ENCODE measurements at regions not wholly inside any gene's neighbourhood (a gene's known extent, or its start where the extent isn't known, plus 50 kb on each side); places are given as distances from the start of the nearest gene placed in this dataset.
A peak's percentile ranks its signal among the peaks of the same experiment; 100 is the strongest.
"Not testable (repeated sequence)": the region's sequence is repeated elsewhere in the genome, so short reads cannot be mapped to it uniquely, and the experiment has no call there.

DNA sequence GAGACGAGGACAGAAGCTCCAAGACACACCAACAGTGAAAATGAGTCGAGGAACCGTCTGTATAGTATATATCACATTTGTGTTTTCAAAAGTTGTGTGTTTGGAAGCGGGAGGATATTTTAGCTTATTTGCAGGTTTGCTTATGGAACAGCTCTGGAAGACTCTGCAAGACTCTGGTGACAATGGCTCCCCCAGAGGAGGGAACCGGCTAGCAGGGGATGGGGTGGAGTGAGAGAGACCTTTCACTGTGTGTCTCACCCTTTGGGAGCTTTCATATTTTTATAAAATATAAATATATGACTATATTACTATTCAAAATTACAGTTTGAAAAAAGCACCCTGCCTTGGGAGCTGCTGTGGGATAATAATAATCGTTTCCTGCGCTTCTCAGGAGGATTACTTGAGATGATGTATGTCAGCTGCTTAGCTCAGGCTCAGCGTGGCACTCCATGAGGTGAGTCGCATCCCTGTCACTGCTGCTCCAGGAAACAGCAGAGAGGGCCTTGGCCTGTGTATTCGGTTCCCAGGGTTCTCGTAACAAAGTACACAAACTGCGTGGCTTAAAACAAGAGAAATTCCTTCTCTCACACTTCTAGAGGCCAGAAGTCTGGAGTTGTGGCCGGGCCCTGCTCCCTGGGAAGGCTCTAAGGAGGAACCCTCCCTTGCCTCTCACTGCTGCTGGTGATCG is 183.9 kb downstream of the FAM43A start:
- peak; percentile 91 for DNase-seq

GRCh38 chr3:194870394-194871110 is 184.9 kb downstream of the FAM43A start:
- peak; percentile 45 for DNase-seq

DNA sequence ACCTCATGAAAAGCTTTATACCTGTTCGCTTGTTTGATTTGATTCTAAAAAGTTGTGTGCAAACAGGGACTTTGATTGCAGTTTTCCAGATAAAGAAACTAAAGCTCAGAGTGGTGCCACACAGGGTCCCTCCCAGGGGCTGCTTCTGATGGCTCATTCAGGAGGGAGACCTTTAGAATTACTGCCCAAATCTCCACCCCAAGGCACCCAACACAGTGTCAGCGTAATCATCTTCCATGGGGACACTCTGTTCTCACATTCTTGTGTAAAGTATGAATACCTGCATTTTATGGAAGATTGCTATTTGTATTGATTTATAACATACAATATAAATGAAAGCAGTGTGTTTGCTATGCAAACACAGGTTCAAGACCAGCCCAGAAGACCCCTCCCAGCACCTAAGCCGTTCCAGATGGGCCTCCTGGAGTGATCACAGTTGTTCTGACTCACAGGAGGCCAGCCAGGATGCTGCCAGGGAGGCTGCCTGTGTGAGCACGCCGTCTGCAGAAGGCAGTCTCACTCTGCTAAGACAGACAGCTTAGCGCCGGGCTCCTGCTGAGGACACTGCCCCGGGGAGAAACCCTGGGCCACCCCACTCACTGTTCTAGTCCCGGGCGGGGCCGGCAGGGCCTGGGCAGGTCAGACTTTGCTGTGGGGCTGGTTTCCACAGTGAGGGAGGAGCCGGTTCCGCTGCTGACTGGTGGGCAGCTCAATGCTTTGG is 185.6 kb downstream of the FAM43A start:
- DNase-seq: peak; percentile 89

DNA sequence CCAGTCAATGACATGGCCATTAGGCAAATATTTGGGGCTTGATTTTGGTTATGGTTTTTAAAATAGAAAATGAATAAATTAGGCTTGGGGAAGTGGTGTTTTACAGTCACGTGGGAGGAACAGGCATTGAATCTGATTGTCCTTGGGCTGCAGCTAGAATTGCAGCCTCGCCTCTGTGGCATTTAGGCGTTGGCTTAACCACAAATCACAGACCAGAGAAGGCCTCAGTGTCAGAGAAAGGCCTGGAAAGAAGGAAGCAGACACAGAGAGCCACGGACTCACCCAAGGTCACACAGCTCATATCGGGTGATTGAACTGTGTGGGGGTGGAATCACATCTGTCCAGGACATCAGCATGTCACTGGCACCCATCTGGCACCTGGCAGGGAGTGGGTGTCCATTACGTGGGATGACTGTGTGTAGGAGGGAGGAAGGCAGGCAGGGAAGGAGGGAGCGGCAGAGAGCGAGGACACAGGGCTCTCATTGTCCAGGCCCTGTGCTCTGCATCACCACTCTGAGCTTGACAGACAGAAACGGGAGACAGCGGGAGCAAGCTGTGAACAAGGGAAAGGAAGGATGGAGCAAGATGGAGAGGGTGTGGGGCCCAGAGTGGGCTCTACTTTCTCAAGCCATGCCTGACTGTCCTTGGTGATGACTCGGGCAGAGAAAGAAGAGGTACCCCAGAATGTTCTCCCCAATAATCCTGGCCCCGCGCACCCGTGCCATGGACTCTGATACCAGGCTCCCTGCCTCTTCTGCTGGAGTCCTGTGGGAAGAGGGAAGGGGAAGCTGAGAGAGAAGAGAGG is 186.4 kb downstream of the FAM43A start:
- DNase-seq: peak; percentile 77

- peak; percentile 88 for DNase-seq
Observed at GRCh38 chr3:194872669-194872977, 186.9 kb downstream of the FAM43A start.

- DNase-seq: not testable (repeated sequence)
Observed at GRCh38 chr3:194873474-194873873, 187.8 kb downstream of the FAM43A start.

- no peak for DNase-seq
Observed at GRCh38 chr3:194874206-194874605, 188.5 kb downstream of the FAM43A start.

GRCh38 chr3:194874783-194875182 is 189.1 kb downstream of the FAM43A start:
- no peak for DNase-seq

DNA sequence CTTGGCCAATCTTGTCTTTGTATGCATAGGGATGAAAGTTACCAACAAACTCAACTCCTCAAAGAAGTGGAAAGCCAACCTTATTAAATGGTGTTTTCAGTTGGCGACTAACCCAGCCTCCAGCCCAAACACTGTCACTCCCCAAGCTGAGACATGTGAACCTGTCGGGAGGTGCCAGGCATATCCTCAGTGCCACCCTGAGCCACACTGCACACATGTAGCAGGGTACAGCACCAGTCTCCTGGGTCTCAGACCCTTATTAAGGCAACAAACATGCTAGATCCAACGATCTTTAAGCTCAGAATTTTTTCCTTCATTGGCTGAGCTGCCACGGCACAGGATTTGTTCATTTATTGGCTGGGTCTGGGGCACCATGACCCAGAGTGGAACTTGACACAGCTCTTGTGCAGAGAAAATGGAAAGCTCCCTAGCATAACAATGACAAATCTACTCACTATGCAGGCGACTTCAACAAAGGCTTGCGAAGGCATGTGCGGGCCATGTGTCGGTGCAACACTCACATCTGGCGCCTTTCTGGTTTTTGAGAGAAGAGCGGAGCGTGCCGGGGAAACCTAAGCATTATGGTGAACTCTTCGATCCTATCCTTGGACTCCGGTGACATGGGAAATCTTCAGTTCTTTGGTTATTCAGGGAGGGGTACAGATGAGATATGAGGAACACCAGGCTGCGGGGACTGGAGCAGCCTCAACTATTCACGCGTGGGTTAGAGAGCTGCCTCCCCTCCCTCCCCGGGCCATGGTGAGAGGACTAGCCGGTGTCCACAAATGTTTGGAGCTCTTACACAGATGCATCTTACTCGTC is 190.1 kb downstream of the FAM43A start:
- DNase-seq: peak; percentile 42

- no peak for DNase-seq
Observed at GRCh38 chr3:194876403-194877095, 190.9 kb downstream of the FAM43A start.

- no peak for DNase-seq
Observed at GRCh38 chr3:194877291-194878119, 191.8 kb downstream of the FAM43A start.

- DNase-seq: no peak
Observed at GRCh38 chr3:194879126-194879877, 193.6 kb downstream of the FAM43A start.

- peak; percentile 51 for DNase-seq
Observed at GRCh38 chr3:194879991-194880939, 194.6 kb downstream of the FAM43A start.

- DNase-seq: no peak
Observed at GRCh38 chr3:194880940-194881925, 195.6 kb downstream of the FAM43A start.

GRCh38 chr3:194884649-194885315 is 199.1 kb downstream of the FAM43A start:
- peak; percentile 23 for DNase-seq

GRCh38 chr3:194885766-194886165 is 200.1 kb downstream of the FAM43A start:
- DNase-seq: no peak

- no peak for DNase-seq
Observed at GRCh38 chr3:194886836-194887235, 201.2 kb downstream of the FAM43A start.
